HG03575 (cell line): ENCODE measurements at regions not wholly inside any gene's neighbourhood (a gene's known extent, or its start where the extent isn't known, plus 50 kb on each side); places are given as distances from the start of the nearest gene placed in this dataset.
"Not testable (repeated sequence)": the region's sequence is repeated elsewhere in the genome, so short reads cannot be mapped to it uniquely, and the experiment has no call there.

Experiments
- ATAC-seq: cut with Tn5 transposase; IDR thresholded peaks from one replicate; pipeline ENCODE4 v1.9.1; 2021; ENCODE audit not compliant: unreplicated experiment, insufficient number of reproducible peaks, low FRiP score; ENCODE audit errors: extremely low read depth

DNA sequence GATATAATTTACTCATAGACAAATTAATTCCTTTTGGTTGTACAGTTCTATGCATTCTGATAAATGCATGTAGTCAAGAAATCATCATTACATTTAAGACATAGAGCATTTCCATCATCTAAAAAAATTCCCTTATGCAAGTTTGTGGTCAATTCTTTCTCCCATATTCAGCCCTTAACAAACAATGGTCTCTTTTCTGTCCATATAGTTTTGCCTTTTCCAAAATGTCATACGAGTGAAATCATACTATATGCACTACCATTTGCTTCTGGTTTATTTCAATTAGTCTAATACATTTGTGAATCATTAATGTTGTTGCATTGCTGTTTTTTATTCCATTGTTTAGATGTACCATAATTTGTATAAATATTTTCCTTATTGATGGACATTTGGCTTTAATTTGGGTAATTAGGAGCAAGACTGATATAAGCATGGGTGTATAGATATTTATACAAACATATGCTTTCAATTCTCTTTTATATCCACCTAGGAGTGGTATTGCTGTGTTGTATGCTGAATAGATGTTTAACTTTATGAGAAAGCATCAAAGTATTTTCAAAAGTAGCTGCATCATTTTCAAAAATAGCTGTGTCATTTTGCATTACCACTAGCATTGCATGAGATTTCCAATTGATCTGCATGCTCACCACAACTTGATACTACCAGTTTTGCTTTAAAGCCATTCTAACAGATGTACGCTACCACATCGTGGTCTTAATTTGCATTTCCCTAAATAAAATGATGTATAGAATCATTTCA lies 397.0 kb upstream of the ADAMTS5 start:
- no peak for ATAC-seq

DNA sequence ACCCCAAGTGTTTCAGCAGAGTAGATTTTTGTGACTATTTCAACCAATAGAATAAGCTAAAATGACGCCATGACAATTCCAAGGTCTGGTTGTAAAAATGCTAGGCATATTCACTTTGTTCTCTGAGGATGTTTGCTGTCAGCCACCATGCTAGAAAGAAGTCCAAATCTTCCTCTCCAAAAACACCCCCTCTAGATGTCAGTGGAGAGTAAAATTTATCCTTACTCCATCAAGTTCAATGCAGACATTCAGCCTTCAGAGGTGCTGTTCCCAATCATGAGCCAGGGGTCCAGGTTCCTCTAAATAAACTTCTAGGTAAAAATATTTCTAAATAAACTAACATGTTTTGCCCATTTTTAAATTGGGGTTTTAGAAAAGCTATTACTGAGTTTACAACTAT lies 395.4 kb upstream of the ADAMTS5 start:
- ATAC-seq, result no peak

DNA sequence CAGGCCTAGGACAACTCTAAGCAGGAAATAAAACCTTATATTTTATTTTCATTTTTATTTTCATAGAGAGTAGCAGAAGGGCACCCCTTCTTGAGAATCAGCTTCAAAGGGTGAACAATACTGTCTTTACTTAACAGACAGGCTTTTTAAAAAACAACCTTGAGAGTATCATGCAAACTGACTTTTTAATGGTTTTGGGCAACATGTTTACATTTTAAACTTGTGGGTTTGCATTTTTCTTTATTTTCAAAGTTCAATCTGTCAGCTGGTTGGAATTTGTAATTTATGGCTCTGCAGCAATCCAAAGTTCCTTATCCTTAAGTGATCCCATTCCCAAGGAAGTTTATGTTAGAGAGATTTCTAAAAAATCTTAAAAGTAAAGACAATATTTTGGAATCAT lies 392.3 kb upstream of the ADAMTS5 start:
- no peak for ATAC-seq

DNA sequence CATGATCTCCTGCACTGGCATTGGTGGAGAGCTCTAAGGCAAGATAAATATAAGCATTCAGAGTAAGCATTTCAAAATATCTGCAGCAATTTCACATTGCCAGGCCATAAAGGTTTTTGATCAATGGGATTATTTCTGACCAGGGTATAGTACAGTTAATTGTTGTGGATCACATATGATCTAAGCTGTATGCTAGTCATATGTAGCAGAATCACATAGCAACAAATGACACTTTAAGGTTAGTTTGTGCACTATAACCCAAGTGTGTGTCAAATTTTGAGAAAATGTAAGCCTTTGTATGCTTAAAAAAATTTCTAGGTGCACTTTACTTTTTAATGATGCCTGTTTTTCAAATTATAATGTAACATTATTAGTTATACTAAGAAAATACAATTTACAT lies 386.0 kb upstream of the ADAMTS5 start:
- ATAC-seq, result no peak

DNA sequence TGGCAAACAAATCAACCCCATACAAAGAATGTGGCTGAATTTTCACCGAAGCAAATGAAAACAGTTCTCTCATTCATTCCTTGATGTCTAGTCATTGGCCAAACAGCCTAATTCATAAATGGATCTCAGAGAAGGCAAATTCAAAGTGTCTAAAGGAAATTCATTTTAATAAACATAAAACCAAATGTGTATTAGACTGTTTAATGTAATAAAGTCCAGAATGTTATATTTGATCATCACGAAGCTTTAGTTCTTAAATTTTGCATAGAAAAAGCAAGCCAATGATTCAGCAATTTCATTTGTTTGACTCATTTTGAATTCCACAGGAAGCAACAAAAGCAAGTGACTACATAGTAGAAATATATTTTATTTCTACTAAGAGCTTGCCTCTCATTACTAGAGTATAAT lies 379.2 kb upstream of the ADAMTS5 start:
- ATAC-seq, result no peak

DNA sequence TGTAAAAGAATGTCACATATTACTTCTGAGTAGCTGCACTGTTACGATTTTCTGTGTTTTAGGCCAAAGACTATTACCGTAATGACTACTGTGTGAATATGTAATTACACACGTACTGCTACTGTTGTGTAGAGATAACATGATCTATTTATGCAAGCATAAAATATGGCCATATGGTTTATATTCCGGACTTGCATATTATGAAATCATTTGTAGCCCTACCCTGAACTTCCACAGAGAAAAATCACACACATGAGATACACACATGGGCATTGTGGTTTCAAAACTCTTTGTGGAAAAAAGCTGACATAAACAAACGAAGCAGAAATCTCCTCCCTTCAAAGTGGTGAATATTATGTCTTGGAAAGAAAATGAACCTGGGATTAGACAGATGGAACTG lies 373.0 kb upstream of the ADAMTS5 start:
- ATAC-seq, result no peak

DNA sequence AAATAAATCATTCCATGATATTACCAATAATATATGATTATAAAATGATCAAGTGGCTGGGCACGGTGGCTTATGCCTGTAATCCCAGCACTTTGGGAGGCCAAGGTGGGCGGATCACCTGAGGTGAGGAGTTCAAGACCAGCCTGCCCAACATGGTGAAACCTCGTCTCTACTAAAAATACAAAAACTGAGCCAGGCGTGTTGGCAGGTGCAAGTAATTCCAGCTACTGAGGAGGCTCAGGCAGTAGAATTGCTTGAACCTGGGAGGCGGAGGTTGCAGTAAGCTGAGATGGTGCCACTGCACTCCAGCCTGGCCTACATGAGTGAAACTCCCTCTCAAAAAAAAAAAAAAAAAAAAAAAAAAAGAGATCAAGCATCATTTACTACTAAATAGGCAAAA lies 371.1 kb upstream of the ADAMTS5 start:
- ATAC-seq, result not testable (repeated sequence)

DNA sequence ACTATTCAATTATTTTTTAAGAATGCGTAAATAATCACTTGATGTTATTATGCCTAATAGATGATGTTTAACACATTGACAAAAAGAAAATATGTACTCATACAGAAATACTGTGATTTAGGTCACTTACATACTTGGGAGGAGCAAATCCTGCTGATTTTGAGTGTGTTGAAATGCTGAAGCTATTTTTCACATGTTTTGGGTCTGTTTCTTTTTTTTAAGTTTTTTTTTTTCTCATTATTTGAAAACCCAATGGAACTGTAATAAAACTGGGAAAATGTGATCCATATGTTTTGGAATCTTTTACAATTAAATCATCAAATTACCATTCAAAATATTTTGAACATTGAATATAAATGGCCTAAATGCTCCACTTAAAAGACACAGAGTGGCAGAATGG lies 366.2 kb upstream of the ADAMTS5 start:
- ATAC-seq, result no peak

DNA sequence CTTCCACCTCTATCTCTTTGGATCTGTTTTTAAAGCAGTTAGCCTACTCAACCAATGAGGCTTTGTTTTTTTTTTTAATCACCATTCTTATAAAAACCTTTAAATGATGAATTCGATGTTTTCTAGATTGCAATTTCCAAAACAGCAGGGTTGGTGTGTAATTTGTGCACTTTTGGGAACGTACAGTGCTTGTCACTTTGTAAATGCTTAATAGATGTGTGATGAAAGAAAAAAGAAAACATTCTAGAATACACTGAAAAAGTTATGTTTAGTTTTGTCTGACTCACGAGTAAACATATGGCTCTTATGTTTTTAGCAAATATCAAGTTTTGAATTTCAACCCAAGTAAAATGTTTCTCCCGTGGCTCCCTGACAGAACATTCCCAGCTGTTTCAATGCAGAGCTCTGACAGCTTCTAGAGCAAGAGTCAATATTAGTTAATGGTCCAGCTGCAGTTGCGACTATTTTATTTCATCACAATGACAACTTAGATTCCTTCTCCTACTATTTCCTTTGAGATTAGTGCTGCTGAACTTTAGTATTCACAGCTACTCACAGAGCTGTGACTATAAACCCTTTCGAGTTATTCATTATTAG lies 362.5 kb upstream of the ADAMTS5 start:
- no peak for ATAC-seq

DNA sequence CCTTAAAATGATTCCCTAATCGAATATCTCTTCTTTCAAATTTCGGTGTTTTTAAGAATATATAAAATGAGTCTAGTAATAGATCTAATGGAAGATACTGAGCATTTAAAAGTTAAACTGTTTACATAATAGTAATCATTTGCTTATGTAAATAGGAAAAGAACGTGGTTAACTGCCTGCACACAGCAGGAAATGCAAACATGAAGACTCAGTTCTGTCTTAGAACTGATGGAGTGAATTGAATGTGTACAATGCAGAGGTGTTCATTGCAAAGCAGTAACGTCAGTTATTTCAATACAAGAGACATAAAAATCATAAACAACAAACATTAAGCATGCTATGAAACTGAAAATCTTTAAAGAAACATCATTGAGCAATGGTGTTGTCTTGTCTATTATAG lies 359.4 kb upstream of the ADAMTS5 start:
- no peak for ATAC-seq

DNA sequence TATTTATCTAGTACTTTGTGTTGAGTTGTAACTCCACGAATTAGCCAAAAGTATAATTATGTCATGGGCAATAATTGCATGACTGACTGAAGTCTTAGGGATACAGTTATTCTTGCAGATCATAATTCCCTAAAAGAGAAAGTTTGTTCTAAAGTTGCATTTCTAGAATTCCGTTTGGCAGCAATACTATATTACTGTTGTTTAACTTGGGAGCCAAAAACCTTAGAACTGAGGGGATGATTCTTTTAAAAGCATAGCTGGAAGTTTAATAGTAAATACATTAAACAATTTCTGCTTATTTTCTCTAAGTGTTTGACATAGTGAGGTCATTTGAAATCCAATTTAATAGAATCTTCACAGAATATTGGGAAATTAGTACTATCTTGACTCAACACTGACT lies 356.4 kb upstream of the ADAMTS5 start:
- ATAC-seq, result no peak

DNA sequence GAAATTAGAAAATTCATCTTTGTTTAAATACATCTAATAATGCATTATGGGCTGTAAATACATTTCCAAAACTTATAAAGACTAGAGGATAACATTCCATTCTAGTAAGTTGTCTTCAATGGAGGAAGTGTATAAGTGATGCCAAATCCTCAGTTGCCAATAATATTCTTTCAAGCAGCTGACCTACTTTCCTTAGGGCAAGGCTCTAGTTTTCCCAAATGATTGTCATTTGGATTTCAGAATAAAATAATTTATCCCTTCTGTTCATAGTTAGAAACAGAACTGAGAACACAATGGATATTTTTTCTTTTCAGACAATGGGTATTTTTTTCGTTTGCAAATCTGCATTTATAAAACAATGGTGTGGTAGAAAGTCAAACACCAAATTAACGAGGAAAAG lies 354.9 kb upstream of the ADAMTS5 start:
- ATAC-seq, result no peak

DNA sequence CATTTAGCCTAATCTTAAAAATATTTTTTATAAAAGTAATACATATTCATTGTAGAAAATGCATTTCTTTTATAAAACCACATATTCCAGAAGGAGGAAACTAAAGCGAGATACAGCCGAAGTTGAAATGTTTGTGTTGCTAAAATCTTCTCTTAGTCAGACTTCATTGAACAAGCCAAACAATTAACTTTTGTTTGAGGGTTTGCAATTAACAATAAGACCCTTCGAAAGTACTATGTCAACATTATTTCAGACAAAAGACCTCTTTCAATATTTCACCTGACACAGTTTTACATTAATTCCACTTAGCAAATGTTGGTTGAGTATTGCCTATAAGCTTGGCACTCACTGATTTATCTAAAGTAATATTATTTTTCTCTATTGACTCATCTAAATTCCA lies 354.0 kb upstream of the ADAMTS5 start:
- ATAC-seq, result no peak

DNA sequence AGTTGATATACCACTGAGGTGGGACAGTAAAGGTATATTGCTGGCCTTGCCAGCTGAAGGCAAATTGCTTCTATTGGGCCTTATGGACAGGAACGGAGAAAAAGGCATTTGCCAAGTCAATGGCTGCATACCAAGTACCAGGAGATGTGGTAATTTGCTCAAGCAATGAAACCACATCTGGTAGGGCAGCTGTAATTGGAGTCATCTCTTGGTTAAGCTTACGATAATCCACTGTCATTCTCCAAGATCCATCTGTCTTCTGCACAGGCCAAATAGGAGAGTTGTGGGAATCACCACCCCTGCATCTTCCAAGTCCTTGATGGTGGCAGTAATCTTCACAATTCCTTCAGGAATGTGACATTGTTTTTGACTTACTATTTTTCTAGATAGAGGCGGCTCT lies 350.7 kb upstream of the ADAMTS5 start:
- not testable (repeated sequence) for ATAC-seq

DNA sequence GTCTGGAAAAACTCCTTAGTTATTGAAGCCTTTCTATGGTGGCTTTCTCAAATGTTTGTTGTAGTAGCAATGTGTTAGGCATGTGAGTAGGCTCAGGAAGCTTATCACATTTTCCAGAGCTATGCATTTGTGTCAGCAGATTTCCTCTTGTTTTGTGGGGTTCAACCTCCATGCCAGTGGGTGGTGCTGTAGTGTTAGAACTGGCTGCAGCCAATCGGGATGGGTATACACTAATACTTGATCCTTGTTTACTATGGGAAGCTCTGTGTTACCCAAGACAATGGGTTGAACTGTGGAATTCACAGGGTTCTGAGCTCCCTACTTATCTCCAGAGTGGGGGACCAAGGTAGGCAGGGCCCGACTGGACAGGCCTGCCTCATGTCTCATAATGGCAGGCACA lies 348.5 kb upstream of the ADAMTS5 start:
- no peak for ATAC-seq

DNA sequence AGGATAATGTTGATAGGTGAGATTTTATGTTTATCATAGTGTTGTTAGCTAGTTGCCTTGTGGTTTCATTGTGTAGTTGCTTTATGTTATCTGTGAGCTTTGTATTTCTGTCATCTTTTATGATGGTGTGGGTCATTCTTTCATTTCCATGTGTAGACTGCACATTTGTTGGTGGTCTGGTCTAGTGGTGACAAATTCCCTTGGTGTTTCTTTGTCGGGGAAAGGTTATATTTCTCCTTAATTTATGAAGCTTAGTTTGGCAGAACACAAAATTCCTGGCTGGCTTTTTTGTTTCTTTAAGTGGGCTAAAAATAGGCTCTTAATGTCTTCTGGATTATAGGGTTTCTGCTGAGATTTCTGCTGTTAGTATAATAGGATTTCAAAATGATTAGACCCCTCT lies 347.2 kb upstream of the ADAMTS5 start:
- no peak for ATAC-seq

DNA sequence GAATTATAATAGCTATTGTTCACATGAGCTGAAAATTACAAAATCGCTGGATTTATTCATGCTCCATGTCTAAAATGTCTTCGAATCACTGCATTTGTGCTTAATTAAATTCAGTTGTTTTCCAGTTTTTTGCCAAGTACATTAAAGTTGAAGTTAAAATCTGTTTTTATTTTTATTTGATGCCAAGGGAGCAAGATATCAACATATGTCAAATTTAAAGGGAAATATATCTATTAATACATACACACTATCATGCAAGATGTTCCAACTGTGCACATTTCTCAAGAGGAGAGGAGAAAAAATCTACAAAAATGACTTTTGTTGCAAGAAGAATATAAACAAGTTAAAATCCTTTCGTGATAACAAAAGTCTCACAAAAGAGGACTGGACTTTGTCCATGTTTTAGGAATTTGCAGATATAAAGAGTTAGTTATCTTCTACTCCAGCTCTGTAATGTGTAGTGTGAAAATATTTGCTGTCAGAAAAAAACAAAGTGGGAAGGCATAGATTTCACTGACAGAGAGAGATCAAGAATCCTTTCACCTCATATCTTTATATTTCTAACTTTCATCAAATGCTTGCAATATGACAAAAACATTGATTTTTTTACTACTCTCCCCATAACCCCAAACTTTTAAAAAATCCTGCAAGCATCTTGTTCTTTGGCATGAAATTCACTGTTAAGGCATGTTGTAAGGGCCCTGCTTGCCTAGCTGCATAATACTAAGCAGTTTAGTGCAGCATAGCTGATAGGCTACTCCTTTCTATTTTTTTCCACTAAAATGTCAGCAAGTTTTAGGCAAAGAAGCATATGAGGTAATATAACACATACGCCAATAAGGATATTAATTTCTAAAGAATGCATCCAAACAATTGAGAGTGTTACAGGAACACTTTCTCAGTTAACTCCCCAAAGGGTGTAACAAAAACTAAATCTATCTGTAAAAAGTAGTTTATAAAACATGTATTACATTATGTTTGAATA lies 340.2 kb upstream of the ADAMTS5 start:
- no peak for ATAC-seq

DNA sequence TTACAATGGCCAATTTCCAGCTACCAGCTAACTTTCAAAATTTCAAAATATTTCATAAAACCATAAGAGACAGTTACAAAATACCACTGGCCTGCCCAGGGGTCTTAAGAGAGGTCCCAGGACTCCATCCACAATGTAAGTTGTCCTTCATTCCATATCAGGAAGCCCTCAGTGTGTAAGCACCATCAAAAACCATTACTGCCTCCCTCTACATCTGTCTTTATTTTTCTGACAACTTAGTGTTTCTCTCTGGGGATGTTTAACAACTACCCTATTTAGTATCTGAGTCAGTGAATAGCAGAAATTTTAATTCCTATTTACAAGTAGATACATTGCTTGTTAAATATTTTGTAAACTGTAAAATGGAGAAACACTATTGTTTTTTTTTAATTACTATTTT lies 339.3 kb upstream of the ADAMTS5 start:
- no peak for ATAC-seq

DNA sequence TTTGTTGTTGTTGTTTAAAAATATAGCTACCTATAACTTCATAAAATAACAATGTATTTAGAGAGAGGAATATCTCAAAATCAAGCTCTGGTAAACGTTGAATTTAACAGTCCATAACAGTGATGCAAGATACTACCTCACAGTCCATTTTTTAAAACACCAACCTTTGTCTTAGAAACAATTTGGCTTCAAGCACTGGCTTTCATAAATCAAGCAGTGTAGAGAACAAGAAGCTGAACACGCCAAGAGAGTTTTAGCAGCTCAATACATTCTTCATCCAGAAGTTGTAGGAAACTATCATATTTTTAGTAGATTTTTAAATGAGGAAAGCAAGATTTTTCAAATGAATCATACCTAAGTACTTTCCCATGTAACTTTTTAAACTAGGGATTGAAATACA lies 334.3 kb upstream of the ADAMTS5 start:
- no peak for ATAC-seq

DNA sequence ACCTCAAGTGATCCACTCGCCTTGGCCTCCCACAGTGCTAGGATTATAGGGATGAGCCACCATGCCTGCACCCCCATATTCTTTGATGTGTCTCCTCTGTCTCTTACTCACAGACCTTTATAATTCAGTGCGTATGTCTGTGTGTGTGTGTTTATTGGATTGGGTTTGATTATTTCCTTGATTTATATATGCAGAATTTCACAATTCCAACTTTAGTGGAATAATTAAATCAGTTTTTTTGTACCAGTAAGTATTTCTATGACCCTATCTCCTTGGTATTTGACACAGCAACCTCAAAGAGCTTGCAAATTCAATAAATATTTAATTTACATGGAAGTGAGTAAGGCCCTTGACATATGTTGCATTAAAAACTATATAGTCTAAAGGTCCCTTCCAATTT lies 333.9 kb upstream of the ADAMTS5 start:
- no peak for ATAC-seq
